ENCODE measurements at regions not wholly inside any gene's neighbourhood (a gene's known extent, or its start where the extent isn't known, plus 50 kb on each side); places are given as distances from the start of the nearest gene placed in this dataset.

DNA sequence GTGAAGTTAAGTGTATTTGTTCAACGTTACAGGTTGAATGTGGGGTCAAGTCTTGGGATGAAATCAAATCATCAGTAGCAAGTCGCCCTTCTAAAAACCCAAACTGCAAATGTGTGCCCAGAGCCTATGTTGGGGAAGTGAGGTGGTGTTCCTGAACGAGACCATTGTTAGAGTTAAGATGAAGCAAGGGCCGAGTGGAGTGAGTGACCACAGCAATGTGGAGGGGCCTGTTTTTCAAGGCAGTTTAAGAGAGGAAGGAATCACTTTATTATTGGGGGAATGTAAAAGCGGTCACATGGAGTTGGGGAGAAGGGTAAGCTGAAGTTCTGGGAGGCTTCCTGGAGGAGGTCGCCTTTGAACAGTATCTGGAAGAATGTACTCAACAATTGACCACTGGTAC lies 68.5 kb downstream of the MYCN start:
- DNase-seq (ENCODE audit: low read depth), result no peak

DNA sequence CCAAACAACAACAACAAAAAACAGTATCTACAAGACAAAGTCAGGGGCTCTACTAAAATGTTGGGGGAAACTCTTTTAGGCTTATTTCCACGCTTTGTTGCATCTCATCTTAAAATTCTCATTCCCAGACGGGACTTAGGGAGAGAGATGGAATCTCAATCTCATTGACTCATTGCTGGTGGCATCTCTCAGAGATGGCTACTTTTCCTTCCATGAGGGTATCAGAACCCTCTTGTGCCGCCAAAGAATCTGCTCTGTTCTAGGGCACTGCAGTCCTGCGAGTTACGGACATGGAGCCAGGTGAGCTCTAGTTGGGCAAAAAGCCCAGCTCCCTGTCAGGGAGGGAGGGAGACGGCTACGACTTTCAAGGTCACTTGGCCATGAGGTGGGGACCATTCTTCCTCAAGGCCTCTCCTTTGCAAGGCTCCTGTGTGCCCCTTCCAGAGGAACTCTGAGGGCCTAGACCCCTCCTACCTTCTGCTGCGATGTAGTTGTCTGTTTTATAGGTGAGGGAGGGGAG lies 68.0 kb downstream of the MYCN start:
- DNase-seq (ENCODE audit: low read depth), result no peak

DNA sequence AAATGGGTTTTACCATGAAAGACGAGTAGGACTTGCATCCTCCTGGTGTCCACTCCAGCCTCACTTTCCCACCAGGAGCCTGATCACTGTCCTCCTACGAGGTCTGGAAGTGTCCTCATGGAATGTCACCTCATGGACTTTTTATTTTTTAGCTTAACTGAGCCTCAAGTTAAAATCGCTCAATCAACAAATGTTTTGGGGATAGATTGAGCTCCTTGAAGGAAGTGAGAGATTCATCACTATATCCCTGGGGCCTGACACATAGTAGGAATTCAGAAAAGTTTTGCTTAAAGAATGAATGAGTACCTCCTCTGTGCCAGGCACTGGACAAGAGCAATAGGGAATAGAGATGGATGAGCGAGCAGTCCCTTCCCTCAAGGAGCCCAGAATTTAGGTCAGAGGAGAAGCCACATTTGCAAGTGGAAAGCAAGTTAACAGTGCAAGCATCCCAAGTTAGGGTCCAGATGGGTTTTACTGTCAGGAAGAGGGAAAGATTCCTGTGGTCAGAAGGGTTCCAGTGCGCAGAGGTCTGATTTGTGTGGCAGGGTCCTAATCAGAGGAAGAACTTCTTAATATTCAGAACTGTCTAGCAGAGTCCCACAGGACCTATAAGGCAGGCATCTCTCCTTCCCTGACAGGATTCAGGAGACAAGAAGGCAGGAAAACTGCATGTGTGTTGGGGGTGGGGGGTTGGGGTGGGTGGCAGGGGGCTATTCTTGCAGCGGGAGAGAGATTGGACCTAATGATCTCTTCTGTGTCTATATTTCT lies 67.0 kb downstream of the MYCN start:
- DNase-seq (ENCODE audit: low read depth), result no peak

DNA sequence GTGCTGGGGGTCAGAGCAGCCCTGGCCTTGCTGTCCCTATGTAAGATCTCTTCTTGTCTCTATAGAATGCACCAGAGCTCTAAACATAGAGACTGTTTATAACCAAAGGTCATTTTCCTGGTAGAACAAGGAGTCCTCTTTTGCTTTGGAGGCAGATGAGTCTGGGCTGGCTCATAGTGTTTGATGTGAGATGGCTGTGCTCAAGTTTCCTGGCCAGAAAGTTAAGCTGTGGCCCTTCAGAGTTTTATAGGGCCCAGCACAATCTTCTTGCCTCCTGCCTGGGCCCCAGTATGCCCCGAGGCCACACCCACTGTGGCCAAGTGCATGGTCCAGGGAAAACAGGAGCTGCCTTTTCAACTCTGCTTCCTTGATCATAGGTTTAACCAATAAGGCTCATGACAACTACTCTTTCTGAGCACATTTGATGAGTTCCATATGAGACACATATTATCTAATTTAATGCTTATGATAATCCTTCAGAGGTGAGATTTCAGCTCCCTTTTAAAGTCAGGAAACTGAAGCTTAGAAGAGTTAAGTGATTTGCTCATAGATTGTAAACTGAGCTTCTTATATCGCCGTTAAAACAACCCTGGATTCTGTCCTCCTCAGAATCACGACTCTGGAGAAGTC lies 66.3 kb downstream of the MYCN start:
- DNase-seq (ENCODE audit: low read depth), result no peak

DNA sequence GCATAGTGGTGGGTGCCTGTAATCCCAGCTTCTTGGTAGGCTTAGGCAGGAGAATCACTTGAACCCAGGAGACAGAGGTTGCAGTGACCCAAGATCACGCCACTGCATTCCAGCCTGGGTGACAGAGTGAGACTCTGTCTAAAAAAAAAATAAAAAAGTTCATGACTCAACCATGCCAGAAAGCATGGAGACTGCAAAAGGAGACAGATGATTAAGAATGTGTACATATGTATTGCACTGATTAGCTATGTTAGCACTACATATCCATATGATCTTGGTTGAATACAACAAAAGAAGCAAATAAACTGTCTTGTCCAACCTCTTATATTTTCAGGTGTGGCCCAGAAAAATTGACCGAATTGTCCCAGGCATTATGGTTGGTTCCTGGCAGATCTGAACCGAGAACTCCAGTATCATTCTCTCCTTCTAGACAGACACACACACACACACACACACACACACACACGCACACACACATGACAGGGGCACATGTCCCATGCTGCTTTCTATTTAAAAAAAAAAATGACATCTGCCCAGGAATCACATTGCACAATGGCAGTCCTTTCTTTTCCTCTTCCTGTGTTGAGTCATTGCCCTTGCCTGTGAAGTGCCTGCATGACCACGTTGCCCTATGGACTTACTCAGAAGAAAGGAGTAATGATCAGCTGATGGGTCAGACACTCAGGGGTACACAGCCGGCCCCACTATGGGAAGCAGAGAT lies 65.6 kb downstream of the MYCN start:
- no peak for DNase-seq (ENCODE audit: low read depth)

DNA sequence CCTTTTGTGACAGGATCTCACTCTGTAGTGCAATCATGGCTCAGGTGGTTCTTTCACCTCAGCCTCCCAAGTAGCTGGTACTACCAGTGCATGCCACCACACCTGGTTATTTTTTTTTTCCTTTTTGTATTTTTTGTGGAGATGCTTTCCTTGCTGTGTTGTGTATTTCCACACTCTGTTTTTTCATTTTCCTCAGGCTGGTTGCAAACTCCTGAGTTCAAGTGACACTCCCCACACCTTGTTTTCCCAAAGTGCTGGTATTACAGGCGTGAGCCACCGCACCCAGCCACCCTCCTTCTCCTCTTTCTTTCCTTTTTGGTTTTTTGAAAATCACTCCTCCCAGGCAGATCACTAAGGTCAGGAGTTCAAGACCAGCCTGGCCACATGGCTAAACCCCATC lies 65.0 kb downstream of the MYCN start:
- DNase-seq (ENCODE audit: low read depth), result no peak

DNA sequence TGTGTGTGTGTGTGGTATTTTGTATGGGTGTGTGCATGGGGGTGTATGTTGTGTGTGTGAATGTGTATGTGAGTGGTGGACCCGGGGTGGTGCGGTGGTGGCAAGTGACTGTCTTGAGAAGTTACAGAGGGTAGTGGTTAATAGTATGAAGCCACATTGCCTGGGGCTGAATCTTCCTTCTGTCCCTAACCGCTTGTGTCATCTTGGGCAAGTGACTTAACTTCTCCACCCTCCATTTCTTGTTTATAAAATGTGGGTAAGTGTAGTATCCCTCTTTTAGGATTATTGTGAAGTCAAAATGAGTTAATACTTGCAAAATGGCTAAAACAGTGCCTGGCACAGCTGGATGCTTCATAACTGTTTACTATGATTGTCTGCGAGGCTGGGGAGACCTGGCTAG lies 63.5 kb downstream of the MYCN start:
- no peak for DNase-seq (ENCODE audit: low read depth)

DNA sequence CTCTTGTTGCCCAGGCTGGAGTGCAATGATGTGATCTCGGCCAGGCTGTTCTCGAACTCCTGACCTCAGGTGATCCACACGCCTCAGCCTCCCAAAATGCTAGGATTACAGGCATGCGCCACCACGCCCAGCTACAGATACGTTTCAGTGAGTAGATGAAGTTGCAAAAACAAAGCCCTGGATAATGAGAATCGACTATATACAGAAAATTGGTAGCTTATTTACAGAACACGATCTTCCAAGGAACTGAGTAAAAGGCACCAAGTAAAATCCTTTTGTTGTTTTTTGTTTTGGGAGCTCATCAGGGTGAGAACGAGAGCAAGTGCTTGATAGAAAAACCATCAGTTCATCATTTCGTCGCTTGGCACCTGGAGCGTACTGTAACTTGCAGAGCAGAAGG lies 62.8 kb downstream of the MYCN start:
- no peak for DNase-seq (ENCODE audit: low read depth)

DNA sequence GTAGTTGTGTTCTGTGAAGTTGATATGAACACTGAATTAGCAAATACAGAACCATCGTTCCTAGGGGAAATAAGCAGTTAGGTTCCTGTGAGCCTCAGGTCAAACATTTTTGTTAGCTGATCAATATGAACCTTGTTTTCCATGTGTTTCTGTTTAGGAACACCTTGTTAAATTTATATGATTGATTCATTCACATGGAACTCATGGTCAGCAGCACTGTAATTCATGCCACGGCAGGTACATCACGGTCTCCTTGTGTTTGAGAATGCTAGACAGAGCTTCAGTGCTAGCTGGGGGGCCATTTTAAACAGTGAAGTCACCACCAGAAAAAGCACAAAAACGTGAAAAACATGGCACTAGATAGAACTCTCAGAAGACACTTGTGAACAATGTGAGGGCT lies 62.2 kb downstream of the MYCN start:
- DNase-seq (ENCODE audit: low read depth), result no peak

DNA sequence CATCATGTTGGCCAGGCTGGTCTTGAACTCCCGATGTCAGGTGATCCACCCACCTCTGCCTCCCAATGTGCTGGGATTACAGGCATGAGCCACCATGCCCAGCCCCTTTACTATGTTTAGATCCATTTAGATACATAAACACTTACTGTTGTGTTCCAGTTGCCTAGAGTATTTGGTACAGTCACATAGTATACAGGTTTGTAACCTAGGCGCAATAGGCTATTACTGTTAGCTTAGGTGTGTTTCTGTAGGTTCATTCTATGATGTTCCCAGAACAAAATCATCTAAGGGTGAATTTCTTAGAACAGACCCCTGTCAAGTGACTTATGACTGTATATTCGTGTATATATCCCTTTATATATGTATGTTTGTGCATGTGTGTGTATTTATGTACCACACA lies 61.8 kb downstream of the MYCN start:
- no peak for DNase-seq (ENCODE audit: low read depth)

DNA sequence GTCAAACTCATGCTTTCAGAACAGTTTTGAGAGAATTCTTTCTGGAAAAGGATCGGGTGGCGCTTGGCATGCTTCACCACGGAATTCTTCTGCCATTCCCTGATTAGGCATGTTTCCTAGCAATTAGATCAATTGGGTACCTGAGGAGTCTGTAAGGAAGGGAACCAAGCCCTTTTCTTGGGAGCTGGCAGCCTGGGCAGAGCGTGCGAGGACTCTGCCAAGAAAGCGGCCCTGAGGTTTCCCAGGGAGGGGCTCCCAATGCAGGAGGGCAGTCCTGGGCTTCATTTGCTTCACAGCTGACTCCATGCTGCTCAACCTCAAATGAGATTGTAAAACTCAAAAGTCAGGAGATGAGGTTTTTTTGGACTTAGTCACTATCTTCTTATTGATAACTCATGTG lies 60.3 kb downstream of the MYCN start:
- DNase-seq (ENCODE audit: low read depth), result no peak

DNA sequence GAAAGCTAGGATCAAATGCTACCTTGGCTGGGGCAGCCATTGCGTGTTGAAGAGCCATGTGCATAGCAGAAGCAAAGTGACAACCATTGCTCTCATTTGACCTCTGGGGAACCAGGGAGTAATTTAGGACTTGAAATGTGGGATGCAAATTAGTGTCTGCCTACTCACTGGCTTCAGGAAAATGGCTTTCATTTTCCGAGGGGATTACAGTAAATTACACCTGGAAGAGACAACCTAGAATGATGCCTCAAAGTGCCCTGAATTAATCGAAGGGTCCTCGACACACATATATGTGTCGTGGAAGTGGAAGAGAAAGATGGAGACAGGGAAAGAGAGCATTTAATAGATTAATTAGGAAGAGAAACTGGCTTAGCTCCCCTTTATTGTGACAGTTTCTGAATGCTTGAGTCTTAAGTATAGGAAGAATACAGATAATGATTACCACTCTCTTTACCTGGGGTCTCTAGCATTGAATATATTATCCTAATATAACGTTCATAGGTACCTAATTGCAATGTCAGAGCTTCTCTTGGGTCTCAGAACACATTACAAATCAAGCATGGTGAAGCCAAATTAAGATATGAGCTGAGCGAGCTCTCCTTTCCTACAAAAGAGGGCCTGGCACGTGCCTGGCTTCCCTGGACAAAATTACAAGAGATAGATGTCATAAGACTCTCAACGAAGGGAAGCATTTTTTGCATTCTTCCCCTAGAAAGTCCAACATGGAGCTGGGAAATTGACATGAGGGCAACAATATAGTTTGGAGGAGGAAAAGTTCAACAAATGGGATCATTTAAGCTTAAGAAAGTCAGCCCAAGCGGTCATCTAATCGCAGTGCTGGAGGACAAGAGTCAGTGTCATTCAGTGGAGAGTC lies 59.5 kb downstream of the MYCN start:
- DNase-seq (ENCODE audit: low read depth), result no peak

DNA sequence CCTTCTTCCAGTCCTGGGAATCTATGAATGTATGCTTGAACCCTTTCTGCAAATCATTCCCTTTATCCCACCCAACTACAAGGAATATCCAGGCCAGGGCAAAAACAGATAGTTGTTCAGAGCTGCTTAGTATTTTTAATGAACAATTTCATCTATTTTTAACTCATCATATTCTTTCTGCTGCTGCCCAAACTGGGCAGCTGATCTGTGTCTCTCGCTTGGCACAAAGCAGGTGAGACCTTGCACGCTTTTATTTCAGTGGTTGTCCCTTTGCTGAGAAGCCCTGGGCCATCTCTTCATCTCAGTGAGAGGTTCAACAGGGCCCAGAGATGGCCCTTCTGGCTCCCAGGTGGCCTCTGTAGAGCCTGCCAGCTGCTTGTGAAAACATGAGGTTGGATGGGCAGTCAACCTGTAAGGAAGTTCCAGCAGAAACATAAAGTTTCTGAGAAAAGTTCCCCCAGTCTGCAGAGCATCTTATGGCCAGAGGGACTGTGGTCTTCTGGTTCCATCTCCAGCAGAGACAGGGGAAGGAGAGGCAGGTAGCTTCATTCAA lies 57.5 kb downstream of the MYCN start:
- no peak for DNase-seq (ENCODE audit: low read depth)

DNA sequence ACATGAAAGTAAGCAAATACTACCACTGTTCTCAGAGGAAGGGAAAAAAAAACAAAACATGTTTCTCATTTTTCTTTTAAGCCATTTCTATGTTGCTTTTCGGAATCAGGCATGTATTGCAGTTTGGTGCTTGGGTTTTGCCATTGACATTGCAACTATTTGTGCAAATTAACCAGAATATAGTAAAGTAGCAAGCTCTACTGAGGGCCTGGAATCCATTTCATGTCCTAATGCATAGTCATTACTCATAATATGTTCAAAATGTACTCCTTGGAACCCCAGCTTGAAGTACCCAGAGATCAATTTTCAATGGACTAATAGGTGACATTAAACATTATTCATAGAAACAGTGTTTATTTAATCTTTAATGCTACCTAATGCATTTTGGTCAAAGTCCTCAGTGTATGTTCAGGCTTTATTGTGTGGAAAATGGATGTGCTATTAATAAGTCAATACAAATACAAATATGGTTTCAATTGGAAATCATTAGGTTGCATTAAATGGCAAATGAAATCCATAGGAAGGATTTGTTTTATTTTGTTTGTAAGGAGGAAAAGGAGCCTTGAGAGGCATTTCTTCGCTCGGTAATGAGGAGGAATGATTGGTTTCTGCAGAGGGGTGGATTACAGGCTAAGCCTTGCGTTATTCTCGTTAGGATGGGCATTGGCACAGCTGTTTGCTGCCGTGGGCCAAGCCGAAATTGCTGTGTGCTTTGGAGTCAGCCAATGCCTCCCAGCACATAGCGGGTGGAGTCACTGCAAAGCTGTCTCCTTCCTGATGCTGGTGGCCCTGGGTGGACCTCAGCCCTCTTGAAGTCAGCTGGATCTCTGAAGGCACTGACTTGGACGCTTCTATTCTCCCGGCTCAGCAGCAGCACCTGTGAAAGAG lies 56.4 kb downstream of the MYCN start:
- no peak for DNase-seq (ENCODE audit: low read depth)

Measured in M059J (cell line).